Activated T-helper 9 cell treated with anti-CD3 and anti-CD28 coated beads, Interleukin-2, amount 50 U/mL, for 16 hours (primary cell): ENCODE measurements at regions not wholly inside any gene's neighbourhood (a gene's known extent, or its start where the extent isn't known, plus 50 kb on each side); places are given as distances from the start of the nearest gene placed in this dataset.

Experiments
- DNase-seq: peaks from one replicate; pipeline ENCODE4 v3.0.0-alpha.2; 2020; ENCODE audit warnings: low read depth

- no peak for DNase-seq
These were observed 81.3 kb upstream of the C21orf91 start for GRCh38 chr21:17900281-17900989.

- no peak for DNase-seq
These were observed 70.0 kb upstream of the C21orf91 start for GRCh38 chr21:17889171-17889570.

GRCh38 chr21:17869115-17869514 lies 50.0 kb upstream of the C21orf91 start:
- DNase-seq: no peak
